K562 (cell line): ENCODE measurements at regions not wholly inside any gene's neighbourhood (a gene's known extent, or its start where the extent isn't known, plus 50 kb on each side); places are given as distances from the start of the nearest gene placed in this dataset.

Experiments
- ATAC-seq: fragments of 200-7000 bp; cut with Tn5 transposase; 3 replicates; pipeline ENCODE4 v1.9.1; 2020; ENCODE audit warnings: moderate library complexity
- BruUV-seq: library from RNA; stranded (reverse); fragments of 400-500 nt; replicated peaks from 2 replicates; lab custom pipeline; 2021; lab: Mats Ljungman, UMichigan
- CTCF ChIA-PET: fragments of 300-600 bp; formaldehyde crosslinking; extraction: SDS; loops from one replicate; lab custom pipeline; 2021; ENCODE audit warnings: low intra/inter-chr PET ratio; lab: Yijun Ruan, JAX
- POLR2A ChIA-PET: fragments of 300-600, 350-650 bp; sonication (Branson Sonifier 250); formaldehyde crosslinking; extraction: SDS; loops from one replicate; lab custom pipeline; 2021; ENCODE audit warnings: antibody characterized with exemption, inconsistent platforms; lab: Yijun Ruan, JAX
- DNase-seq, 4 experiments: peaks; one replicate each; pipeline versions ENCODE4 v3.0.0 to v3.0.0-alpha.2; 2011 to 2018; ENCODE audit warnings: low spot score in 3 of 4, mixed read lengths in 3 of 4; ENCODE audit errors: extremely low read depth in 1 of 4
- FAIRE-seq: peaks from 2 replicates; lab custom pipeline; 2011; peaks lifted over from hg19 to GRCh38; lab: Jason Lieb, UNC
- H2AFZ ChIP-seq: 2 replicates; pipeline ENCODE4 v1.6.0; 2011; ENCODE audit warnings: low read depth, low read length, control low read depth, inconsistent platforms
- H3K27ac ChIP-seq: fragments of 200-600 bp; 3 replicates; pipeline ENCODE4 v1.8.0; 2011; ENCODE audit warnings: low read depth, mild to moderate bottlenecking, control low read depth, inconsistent platforms, low read length, moderate library complexity, mixed read lengths; ENCODE audit errors: extremely low read depth
- H3K27me3 ChIP-seq, 2 experiments: fragments of 300-600 bp in 1 of 2; 2 replicates in 1 of 2; 3 replicates in 1 of 2; pipeline versions ENCODE4 v1.6.0 to v1.8.0; 2011; ENCODE audit warnings: inconsistent platforms in 2 of 2, low read length in 2 of 2, mild to moderate bottlenecking in 1 of 2, mixed read lengths in 1 of 2, moderate library complexity in 1 of 2; ENCODE audit not compliant: control insufficient read depth in 2 of 2, insufficient read depth in 2 of 2
- H3K36me3 ChIP-seq: fragments of 300-600 bp; 3 replicates; pipeline ENCODE4 v1.8.0; 2011; ENCODE audit warnings: mild to moderate bottlenecking, low read length, inconsistent platforms; ENCODE audit not compliant: control insufficient read depth, insufficient read depth
- H3K4me1 ChIP-seq, 2 experiments: fragments of 200-600 bp in 1 of 2; replicated peaks in 1 of 2; 2 replicates in 1 of 2; 3 replicates in 1 of 2; pipeline versions ENCODE4 v1.5.1 to v1.8.0; 2011; ENCODE audit warnings: inconsistent platforms in 2 of 2, low read length in 2 of 2, mild to moderate bottlenecking in 1 of 2, mixed read lengths in 1 of 2, moderate library complexity in 1 of 2; ENCODE audit not compliant: control insufficient read depth in 2 of 2, insufficient read depth in 2 of 2
- H3K4me2 ChIP-seq: 2 replicates; pipeline ENCODE4 v1.6.1; 2011; ENCODE audit warnings: low read length, control low read depth, inconsistent platforms, mixed read lengths; ENCODE audit not compliant: insufficient read depth
- H3K4me3 ChIP-seq: fragments of 200-600 bp; sonication (generic), shearing (Covaris generic); 2 replicates; pipeline ENCODE4 v1.5.1; 2016; ENCODE audit warnings: control low read depth, inconsistent platforms
- H3K79me2 ChIP-seq: fragments of 200-600 bp; 3 replicates; pipeline ENCODE4 v1.8.0; 2011; ENCODE audit warnings: low read length, inconsistent platforms; ENCODE audit not compliant: control insufficient read depth, insufficient read depth
- H3K9ac ChIP-seq, 2 experiments: 2 replicates each; pipeline versions ENCODE4 v1.6.0 to v1.6.1; 2011; ENCODE audit warnings: low read depth in 2 of 2, low read length in 2 of 2, control low read depth in 1 of 2, inconsistent platforms in 1 of 2, mild to moderate bottlenecking in 1 of 2, mixed read lengths in 1 of 2; ENCODE audit not compliant: insufficient read depth in 1 of 2
- H3K9me1 ChIP-seq: one replicate; pipeline ENCODE4 v1.6.0; 2011; ENCODE audit warnings: inconsistent platforms, mild to moderate bottlenecking, low read length, moderate library complexity; ENCODE audit not compliant: control insufficient read depth, insufficient read depth
- H3K9me3 ChIP-seq: replicated peaks from 2 replicates; pipeline ENCODE4 v1.5.1; 2011; ENCODE audit warnings: low read depth, low read length, inconsistent platforms; ENCODE audit not compliant: control insufficient read depth, insufficient read depth
- H4K20me1 ChIP-seq: replicated peaks from 2 replicates; pipeline ENCODE4 v1.6.1; 2011; ENCODE audit warnings: low read length, inconsistent platforms, mixed read lengths; ENCODE audit not compliant: control insufficient read depth, insufficient read depth
- CBFA2T2 ChIP-seq: fragments of 450-650 bp; conservative IDR thresholded peaks from 2 replicates; pipeline ENCODE4 v1.6.1; 2017; ENCODE audit warnings: mild to moderate bottlenecking
- ETV5 ChIP-seq: sonication (generic); formaldehyde crosslinking; IDR thresholded peaks from 2 replicates; pipeline ENCODE4 v1.4.0; 2020; ENCODE audit warnings: low read depth, mild to moderate bottlenecking, missing genetic modification reagents
- LCOR ChIP-seq: sonication (generic); formaldehyde crosslinking; IDR thresholded peaks from 2 replicates; pipeline ENCODE4 v1.8.0; 2022; ENCODE audit warnings: mild to moderate bottlenecking, missing genetic modification reagents
- MTA1 ChIP-seq: fragments of 450-650 bp; IDR thresholded peaks from 2 replicates; pipeline ENCODE4 v1.6.1; 2017; ENCODE audit warnings: borderline replicate concordance
- MTF1 ChIP-seq: fragments of 250-450 bp; sonication (Bioruptor Pico); IDR thresholded peaks from 2 replicates; pipeline ENCODE4 v1.9.0; 2021; ENCODE audit warnings: moderate library complexity, mild to moderate bottlenecking, inconsistent platforms, borderline replicate concordance
- ZNF699 ChIP-seq: fragments of 250-450 bp; sonication (Bioruptor Pico); IDR thresholded peaks from 2 replicates; pipeline ENCODE4 v1.8.0; 2021; ENCODE audit warnings: mild to moderate bottlenecking, moderate library complexity; ENCODE audit not compliant: insufficient replicate concordance
- WGBS: fragments of 100-300 bp; shearing (Covaris generic); methylation state at CpG from one replicate; pipeline ENCODE4 v1.1.6; 2016; ENCODE audit warnings: low coverage, mixed read lengths; ENCODE audit not compliant: insufficient coverage; ENCODE audit errors: missing lambda C conversion rate; 5-methylcytosine and 5-hydroxymethylcytosine counted together
- in situ Hi-C: fragments of 300-500 bp; cut with MboI; formaldehyde crosslinking; loops from 4 replicates; pipeline ENCODE4 v1.15.0; 2018; ENCODE audit warnings: inconsistent platforms, mixed read lengths
- intact Hi-C: fragments of 100-400 bp; cut with micrococcal nuclease; formaldehyde crosslinking; loops from 2 replicates; pipeline ENCODE4 v1.14.2; 2022
- TF ChIP-seq, protein P1 (sequence below), 2 experiments: fragments of 450-650 bp in 1 of 2; sonication (generic) in 1 of 2; formaldehyde crosslinking in 1 of 2; IDR thresholded peaks in 1 of 2; conservative IDR thresholded peaks in 1 of 2; 2 replicates each; pipeline versions ENCODE4 v1.6.1 to v1.8.1; 2016 to 2023; ENCODE audit warnings: mild to moderate bottlenecking in 2 of 2, moderate library complexity in 2 of 2, inconsistent platforms in 1 of 2, missing genetic modification reagents in 1 of 2
- TF ChIP-seq, protein P2 (sequence below): sonication (generic); formaldehyde crosslinking; IDR thresholded peaks from 2 replicates; pipeline ENCODE4 v1.8.0; 2022; ENCODE audit warnings: mild to moderate bottlenecking, missing genetic modification reagents
- TF ChIP-seq, protein P3 (sequence below): IDR thresholded peaks from 3 replicates; pipeline ENCODE4 v1.6.1; 2011; ENCODE audit warnings: borderline replicate concordance, mild to moderate bottlenecking; ENCODE audit not compliant: insufficient read length, insufficient read depth
- TF ChIP-seq, protein P4 (sequence below): fragments of 250-450 bp; sonication (Bioruptor Pico); IDR thresholded peaks from 2 replicates; pipeline ENCODE4 v1.8.0; 2021; ENCODE audit warnings: borderline replicate concordance, mild to moderate bottlenecking, moderate library complexity; ENCODE audit not compliant: poor library complexity, severe bottlenecking
- TF ChIP-seq, protein P5 (sequence below): fragments of 150-350 bp; IDR thresholded peaks from 2 replicates; pipeline ENCODE4 v1.6.1; 2014; ENCODE audit warnings: low read depth, mild to moderate bottlenecking, low read length, borderline replicate concordance
- TF ChIP-seq, protein P6 (sequence below): fragments of 450-650 bp; IDR thresholded peaks from 2 replicates; pipeline ENCODE4 v1.6.1; 2016; ENCODE audit warnings: borderline replicate concordance

DNA sequence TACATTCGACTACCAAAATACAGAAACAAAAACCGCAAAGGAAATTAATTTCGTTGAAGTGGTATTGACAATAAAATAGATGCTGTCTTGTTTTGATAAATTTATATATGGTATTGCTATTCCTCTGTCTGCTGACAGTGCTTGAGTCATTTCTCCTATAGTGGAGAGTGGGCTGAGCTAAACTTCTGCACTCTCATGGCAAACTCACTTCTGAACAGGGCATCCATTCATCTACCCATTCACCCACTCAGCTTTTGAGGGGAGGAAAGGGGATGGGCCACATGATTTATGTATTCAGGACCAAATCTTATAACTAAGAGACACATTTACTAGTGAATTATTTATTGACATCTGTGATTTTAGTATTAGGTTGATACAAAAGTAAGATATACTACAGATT is 137.6 kb upstream of the PLXNA4 start:
- BruUV-seq, result no TSS peak
- intact Hi-C loops, result loop anchor here (5.0 to 10.0 kb wide), 2 partner anchors 411 to 518 kb away; no protein-coding TSS in a partner anchor

More for the DNA sequence above, 137.6 kb upstream of the PLXNA4 start:
- no peaks in the 10 kb centered on the region for H3K4me1 ChIP-seq
- FAIRE-seq (no peak), DNase-seq (no peak), ATAC-seq (no peak)
- H4K20me1 ChIP-seq, result no peaks in the 10 kb centered on the region
- no peak overlapping the region for H3K4me2 ChIP-seq
- no peak overlapping the region for H3K4me3 ChIP-seq
- no peaks in the 10 kb centered on the region for H3K9me1 ChIP-seq
- no peak overlapping the region for H3K27ac ChIP-seq
- TF ChIP-seq, protein P1, sequence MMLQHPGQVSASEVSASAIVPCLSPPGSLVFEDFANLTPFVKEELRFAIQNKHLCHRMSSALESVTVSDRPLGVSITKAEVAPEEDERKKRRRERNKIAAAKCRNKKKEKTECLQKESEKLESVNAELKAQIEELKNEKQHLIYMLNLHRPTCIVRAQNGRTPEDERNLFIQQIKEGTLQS (IDR thresholded peaks at IDR 0.05), result no peak
- TF ChIP-seq, protein P1 (CRISPR knock-in tag; conservative IDR thresholded peaks at IDR 0.05), result no peak
- TF ChIP-seq, protein P2, sequence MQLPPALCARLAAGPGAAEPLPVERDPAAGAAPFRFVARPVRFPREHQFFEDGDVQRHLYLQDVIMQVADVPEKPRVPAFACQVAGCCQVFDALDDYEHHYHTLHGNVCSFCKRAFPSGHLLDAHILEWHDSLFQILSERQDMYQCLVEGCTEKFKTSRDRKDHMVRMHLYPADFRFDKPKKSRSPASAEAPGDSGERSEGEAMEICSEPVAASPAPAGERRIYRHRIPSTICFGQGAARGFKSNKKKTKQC (CRISPR knock-in tag), result no peak
- TF ChIP-seq LCOR (CRISPR knock-in tag) (no peak), MTA1 (no peak), MTF1 (CRISPR knock-in tag) (no peak), CBFA2T2 (no peak), ETV5 (CRISPR knock-in tag) (no peak), ZNF699 (CRISPR knock-in tag) (no peak)
- TF ChIP-seq, protein P3, sequence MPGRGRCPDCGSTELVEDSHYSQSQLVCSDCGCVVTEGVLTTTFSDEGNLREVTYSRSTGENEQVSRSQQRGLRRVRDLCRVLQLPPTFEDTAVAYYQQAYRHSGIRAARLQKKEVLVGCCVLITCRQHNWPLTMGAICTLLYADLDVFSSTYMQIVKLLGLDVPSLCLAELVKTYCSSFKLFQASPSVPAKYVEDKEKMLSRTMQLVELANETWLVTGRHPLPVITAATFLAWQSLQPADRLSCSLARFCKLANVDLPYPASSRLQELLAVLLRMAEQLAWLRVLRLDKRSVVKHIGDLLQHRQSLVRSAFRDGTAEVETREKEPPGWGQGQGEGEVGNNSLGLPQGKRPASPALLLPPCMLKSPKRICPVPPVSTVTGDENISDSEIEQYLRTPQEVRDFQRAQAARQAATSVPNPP, result no peak
- TF ChIP-seq, protein P4, sequence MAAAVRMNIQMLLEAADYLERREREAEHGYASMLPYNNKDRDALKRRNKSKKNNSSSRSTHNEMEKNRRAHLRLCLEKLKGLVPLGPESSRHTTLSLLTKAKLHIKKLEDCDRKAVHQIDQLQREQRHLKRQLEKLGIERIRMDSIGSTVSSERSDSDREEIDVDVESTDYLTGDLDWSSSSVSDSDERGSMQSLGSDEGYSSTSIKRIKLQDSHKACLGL (CRISPR knock-in tag), result no peak
- TF ChIP-seq, protein P5, sequence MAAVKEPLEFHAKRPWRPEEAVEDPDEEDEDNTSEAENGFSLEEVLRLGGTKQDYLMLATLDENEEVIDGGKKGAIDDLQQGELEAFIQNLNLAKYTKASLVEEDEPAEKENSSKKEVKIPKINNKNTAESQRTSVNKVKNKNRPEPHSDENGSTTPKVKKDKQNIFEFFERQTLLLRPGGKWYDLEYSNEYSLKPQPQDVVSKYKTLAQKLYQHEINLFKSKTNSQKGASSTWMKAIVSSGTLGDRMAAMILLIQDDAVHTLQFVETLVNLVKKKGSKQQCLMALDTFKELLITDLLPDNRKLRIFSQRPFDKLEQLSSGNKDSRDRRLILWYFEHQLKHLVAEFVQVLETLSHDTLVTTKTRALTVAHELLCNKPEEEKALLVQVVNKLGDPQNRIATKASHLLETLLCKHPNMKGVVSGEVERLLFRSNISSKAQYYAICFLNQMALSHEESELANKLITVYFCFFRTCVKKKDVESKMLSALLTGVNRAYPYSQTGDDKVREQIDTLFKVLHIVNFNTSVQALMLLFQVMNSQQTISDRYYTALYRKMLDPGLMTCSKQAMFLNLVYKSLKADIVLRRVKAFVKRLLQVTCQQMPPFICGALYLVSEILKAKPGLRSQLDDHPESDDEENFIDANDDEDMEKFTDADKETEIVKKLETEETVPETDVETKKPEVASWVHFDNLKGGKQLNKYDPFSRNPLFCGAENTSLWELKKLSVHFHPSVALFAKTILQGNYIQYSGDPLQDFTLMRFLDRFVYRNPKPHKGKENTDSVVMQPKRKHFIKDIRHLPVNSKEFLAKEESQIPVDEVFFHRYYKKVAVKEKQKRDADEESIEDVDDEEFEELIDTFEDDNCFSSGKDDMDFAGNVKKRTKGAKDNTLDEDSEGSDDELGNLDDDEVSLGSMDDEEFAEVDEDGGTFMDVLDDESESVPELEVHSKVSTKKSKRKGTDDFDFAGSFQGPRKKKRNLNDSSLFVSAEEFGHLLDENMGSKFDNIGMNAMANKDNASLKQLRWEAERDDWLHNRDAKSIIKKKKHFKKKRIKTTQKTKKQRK, result no peak
- TF ChIP-seq, protein P6, sequence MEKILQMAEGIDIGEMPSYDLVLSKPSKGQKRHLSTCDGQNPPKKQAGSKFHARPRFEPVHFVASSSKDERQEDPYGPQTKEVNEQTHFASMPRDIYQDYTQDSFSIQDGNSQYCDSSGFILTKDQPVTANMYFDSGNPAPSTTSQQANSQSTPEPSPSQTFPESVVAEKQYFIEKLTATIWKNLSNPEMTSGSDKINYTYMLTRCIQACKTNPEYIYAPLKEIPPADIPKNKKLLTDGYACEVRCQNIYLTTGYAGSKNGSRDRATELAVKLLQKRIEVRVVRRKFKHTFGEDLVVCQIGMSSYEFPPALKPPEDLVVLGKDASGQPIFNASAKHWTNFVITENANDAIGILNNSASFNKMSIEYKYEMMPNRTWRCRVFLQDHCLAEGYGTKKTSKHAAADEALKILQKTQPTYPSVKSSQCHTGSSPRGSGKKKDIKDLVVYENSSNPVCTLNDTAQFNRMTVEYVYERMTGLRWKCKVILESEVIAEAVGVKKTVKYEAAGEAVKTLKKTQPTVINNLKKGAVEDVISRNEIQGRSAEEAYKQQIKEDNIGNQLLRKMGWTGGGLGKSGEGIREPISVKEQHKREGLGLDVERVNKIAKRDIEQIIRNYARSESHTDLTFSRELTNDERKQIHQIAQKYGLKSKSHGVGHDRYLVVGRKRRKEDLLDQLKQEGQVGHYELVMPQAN, result no peak
- H3K36me3 ChIP-seq, result no peaks in the 10 kb centered on the region
- ChIA-PET POLR2A (no interaction called here), CTCF (no interaction called here)
- H3K27me3 ChIP-seq, result peaks cover 23 to 41% of the 10 kb centered on the region in 2 experiments; a peak in 4 of 5 replicates
- H3K9me3 ChIP-seq, result no peaks in the 10 kb centered on the region
- no peaks in the 10 kb centered on the region for H3K79me2 ChIP-seq
- WGBS, result 0% methylated on average over 3 of the region's 3 CpGs
- no peak overlapping the region for H2AFZ ChIP-seq
- in situ Hi-C loops, result loop anchor here (10.0 kb wide), 1 partner anchor 721 kb away; no protein-coding TSS in a partner anchor
- no peak overlapping the region for H3K9ac ChIP-seq
